C4-2B (cell line): ENCODE measurements at regions not wholly inside any gene's neighbourhood (a gene's known extent, or its start where the extent isn't known, plus 50 kb on each side); places are given as distances from the start of the nearest gene placed in this dataset.
"Not testable (repeated sequence)": the region's sequence is repeated elsewhere in the genome, so short reads cannot be mapped to it uniquely, and the experiment has no call there.

Experiments
- H3K27ac ChIP-seq: fragments of 450-650 bp; 2 replicates; pipeline ENCODE4 v1.5.1; 2017
- ZFX ChIP-seq: fragments of 450-650 bp; IDR thresholded peaks from 2 replicates; pipeline ENCODE4 v1.6.1; 2017
- TF ChIP-seq, protein P1 (sequence below): fragments of 450-650 bp; conservative IDR thresholded peaks from 2 replicates; pipeline ENCODE4 v1.5.1; 2017; ENCODE audit warnings: mild to moderate bottlenecking

DNA sequence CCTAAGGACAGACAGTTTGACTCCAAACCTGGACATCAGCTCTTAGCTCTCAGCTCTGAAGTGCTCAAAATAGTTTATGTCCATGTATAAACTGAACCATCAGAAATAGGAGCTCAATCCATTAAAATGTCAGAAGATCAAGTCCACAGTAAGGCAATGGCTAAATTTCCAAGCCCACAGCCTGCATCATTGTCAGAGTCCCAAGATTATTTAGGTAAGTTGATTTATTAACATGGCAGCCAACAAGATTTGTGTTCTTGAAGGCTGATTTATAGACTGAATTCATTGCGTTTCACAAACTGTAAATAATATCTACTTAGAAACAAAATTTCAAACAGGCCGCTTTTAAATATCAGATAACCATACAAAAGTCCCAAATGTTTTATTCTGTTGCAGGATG, 286.5 kb upstream of the ADGRL3 start:
- H3K27ac ChIP-seq, result no peak overlapping the region
- TF ChIP-seq, protein P1, sequence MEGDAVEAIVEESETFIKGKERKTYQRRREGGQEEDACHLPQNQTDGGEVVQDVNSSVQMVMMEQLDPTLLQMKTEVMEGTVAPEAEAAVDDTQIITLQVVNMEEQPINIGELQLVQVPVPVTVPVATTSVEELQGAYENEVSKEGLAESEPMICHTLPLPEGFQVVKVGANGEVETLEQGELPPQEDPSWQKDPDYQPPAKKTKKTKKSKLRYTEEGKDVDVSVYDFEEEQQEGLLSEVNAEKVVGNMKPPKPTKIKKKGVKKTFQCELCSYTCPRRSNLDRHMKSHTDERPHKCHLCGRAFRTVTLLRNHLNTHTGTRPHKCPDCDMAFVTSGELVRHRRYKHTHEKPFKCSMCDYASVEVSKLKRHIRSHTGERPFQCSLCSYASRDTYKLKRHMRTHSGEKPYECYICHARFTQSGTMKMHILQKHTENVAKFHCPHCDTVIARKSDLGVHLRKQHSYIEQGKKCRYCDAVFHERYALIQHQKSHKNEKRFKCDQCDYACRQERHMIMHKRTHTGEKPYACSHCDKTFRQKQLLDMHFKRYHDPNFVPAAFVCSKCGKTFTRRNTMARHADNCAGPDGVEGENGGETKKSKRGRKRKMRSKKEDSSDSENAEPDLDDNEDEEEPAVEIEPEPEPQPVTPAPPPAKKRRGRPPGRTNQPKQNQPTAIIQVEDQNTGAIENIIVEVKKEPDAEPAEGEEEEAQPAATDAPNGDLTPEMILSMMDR, result no peak
- no peak for TF ChIP-seq ZFX

DNA sequence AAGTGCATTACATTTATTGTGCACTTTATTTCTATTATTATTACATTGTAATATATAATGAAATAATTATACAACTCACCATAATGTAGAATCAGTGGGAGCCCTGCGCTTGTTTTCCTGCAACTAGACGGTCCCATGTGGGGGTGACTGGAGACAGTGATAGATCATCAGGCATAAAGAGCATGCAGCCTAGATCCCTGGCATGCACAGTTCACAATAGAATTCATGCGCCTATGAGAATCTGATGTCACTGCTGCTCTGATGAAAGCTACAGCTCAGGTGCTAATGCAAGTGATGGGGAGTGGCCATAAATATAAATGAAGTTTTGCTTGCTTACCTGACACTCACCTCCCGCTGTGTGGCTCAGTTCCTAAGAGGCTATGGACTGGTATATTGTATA, 278.4 kb upstream of the ADGRL3 start:
- H3K27ac ChIP-seq, result not testable (repeated sequence)

DNA sequence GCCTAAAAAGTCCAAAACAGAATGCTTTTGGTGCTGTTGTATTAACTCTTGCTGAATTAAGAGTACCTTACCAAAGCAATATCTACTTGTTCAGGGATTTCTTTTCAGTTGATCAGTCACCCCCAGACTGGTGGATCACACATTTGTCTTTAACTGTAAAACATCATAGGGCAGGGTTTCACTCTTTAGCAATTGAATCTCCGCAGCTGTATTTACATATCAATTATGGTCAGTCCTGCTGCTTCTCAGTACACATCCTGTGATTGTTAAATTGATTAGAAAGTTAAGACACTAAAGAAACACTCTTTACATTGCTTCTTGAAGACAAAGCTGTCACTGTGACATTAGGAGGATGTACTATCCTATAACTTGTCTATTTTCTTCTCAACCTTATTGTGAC, 277.1 kb upstream of the ADGRL3 start:
- TF ChIP-seq, protein P1, result no peak
- TF ChIP-seq ZFX, result no peak

DNA sequence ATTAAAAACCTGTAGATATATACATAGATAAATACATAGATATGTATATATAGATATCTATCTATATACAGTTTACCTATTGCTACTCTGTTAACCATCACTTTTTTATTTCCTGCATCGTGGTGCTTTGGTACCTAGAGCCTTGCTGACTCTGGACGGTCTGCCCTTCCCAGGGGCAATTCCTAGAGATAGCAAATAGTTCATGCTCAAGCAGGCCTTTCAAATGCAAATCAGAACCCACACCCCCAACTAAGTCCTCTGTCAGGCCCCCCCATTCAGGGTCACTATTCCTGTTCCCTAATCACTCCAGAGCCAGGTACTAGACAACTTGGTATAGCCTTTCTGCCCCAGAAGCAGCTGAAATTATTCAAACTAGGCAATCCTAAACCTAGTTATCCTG, 273.5 kb upstream of the ADGRL3 start:
- no peak overlapping the region for H3K27ac ChIP-seq

More for the DNA sequence above, 277.1 kb upstream of the ADGRL3 start:
- H3K27ac ChIP-seq, result no peak overlapping the region

DNA sequence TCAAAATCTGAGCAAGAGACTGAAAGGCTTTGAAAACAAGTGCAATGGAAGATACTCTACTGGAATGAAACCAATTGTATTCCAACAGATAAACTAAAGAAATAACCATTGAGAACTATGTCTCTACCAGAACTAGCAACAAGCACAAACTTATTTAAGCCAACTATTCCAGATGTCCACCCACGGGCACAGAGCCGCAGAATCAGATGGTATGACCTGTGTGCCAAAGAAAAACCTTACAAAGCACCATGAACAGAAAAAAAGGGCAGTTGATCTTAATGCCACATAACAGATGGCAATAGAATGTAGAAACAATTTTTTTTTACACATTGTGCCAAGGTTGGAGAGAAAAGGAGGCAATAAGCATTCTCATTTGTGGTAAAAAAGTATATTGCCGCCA, 269.3 kb upstream of the ADGRL3 start:
- TF ChIP-seq, protein P1, result no peak
- no peak for TF ChIP-seq ZFX
- no peak overlapping the region for H3K27ac ChIP-seq

More for the DNA sequence above, 273.5 kb upstream of the ADGRL3 start:
- TF ChIP-seq, protein P1, result no peak
- no peak for TF ChIP-seq ZFX

DNA sequence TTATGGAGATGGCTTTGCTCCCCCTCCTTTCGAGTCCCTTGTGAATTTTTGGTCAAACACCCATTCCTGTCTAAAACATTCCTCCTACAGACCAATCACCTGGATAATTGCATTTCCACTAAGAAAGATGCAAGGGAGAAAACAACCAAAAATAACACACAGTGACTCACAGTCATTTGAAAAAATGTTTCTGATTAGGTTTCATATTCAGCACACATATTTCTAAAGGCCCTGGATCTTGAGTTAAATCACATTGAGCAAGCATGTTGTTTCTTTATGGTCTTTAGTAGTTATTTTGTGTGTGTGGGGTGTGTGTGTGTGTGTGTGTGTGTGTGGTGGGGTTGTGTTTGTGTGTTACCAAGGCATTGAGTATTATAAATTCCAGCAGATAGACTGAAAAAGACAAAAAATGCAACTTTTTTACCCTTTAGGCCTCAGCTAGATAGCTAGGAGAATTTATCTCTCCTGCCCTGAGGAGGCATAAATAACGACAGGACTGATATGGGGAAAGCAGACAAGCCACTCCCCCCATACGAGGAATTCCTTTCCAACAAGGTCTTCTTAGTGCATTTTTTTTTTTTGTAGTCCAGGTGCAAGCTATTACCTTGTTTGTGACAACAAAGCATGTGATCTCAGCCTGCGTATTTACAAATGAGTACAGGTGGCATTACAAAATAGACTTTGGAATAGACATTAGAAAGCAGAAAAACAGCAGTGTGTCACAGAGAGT, 265.4 kb upstream of the ADGRL3 start:
- no peak for TF ChIP-seq ZFX
- TF ChIP-seq, protein P1, result no peak
- H3K27ac ChIP-seq, result no peak overlapping the region

DNA sequence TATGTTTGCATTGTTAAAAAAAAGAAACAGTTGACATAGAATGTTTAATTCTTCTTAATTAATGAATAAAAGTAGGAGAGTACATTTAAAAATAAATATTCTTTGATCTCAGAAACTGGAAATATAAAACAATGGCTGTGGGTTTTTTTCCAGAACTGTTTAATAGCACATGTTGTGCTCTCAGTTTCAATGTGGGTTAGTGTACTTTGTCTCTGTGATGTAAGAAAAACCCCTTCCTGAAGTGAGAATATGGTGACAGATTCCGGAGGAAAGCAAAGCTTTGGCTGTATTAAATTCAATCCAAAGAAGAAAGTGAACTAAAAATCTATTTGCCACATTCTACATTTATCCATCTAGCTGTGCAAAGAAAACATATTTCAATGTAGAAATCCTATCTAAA, 261.9 kb upstream of the ADGRL3 start:
- TF ChIP-seq ZFX, result no peak
- TF ChIP-seq, protein P1, result no peak
- no peak overlapping the region for H3K27ac ChIP-seq

DNA sequence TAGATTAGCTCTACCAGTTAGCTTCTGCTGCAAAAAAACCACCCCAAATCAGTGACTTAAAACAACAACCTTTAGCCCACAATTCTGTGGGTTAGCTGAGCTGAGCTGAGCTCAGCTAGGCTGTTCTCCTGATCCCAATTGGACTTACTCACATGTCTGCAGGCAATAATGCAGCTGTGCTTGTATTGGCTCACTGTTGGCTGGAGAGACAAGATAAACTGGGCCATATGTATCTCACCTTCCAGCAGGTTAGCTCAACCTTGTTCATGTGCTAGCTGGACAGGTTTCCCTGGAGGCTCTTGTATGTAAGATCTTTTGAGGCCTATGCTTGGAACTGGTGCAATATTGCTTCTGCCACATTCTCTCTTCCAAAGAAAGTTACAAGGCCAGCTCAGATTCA, 261.5 kb upstream of the ADGRL3 start:
- no peak overlapping the region for H3K27ac ChIP-seq
- TF ChIP-seq, protein P1, result no peak
- no peak for TF ChIP-seq ZFX
